ENCODE measurements at regions not wholly inside any gene's neighbourhood (a gene's known extent, or its start where the extent isn't known, plus 50 kb on each side); places are given as distances from the start of the nearest gene placed in this dataset.

- no peak overlapping the region for H2AFZ ChIP-seq (ENCODE audit: insufficient read depth, low read depth, low read length, poor library complexity, severe bottlenecking)
- Mint-ChIP-seq H3K4me1 (no peaks in the 10 kb centered on the region), H3K9me3 (peaks cover 0 to 10% (median 2%) of the 10 kb centered on the region in 7 donors), H3K36me3 (no peaks in the 10 kb centered on the region), H3K27ac (no peak overlapping the region), H3K4me3 (no peak overlapping the region), H3K27me3 (ENCODE audit: low read depth in 3 of 3) (peaks cover 0 to 2% (median 2%) of the 10 kb centered on the region in 3 donors)
- no peaks in the 10 kb centered on the region for H3K36me3 ChIP-seq (replicated peaks in 1 of 2; ENCODE audit: control insufficient read depth in 1 of 2, insufficient read depth in 2 of 2, low read length in 2 of 2)
- no peaks in the 10 kb centered on the region for H3K4me1 ChIP-seq (ENCODE audit: control insufficient read depth in 1 of 2, insufficient read depth in 2 of 2, low read length in 2 of 2)
- DNase-seq, result no peak
- H3K27me3 ChIP-seq (ENCODE audit: control insufficient read depth in 2 of 2, insufficient read depth in 2 of 2, low read length in 2 of 2), result no peaks in the 10 kb centered on the region
- TF ChIP-seq CTCF (IDR thresholded peaks at IDR 0.05), result no peak
- H3K9me3 ChIP-seq (replicated peaks in 1 of 2; ENCODE audit: control insufficient read depth in 1 of 2, insufficient read depth in 1 of 2, low read length in 2 of 2), result peaks cover 0 to 8% of the 10 kb centered on the region in 2 donors
- H3K4me2 ChIP-seq (replicated peaks; ENCODE audit: extremely low read depth, low read length, poor library complexity, severe bottlenecking), result no peak overlapping the region
- H3K4me3 ChIP-seq (replicated peaks in 1 of 3; ENCODE audit: low read depth in 2 of 3, low read length in 3 of 3), result no peak overlapping the region
- WGBS (ENCODE audit: insufficient coverage), result no CpG with 5 or more reads among the region's 1 CpG
- intact Hi-C loops (cut with micrococcal nuclease), result no loop called here
- no peak overlapping the region for H3K27ac ChIP-seq (ENCODE audit: low read depth in 1 of 2, low read length in 2 of 2)
- no peak overlapping the region for H3K9ac ChIP-seq (ENCODE audit: insufficient read depth, low read length, poor library complexity, severe bottlenecking)
- no peaks in the 10 kb centered on the region for H4K20me1 ChIP-seq (ENCODE audit: insufficient read depth, low read length)
- no peaks in the 10 kb centered on the region for H3K79me2 ChIP-seq (ENCODE audit: insufficient read depth, low read length)
Observed at GRCh38 chrX:94256396-94256795, 582.4 kb downstream of the FAM133A start.

- Histone ChIP-seq H3K4me1 (ENCODE audit: control insufficient read depth in 1 of 2, insufficient read depth in 2 of 2, low read length in 2 of 2) (no peaks in the 10 kb centered on the region), H3K4me3 (replicated peaks in 1 of 3; ENCODE audit: low read depth in 2 of 3, low read length in 3 of 3) (no peak overlapping the region), H2AFZ (ENCODE audit: insufficient read depth, low read depth, low read length, poor library complexity, severe bottlenecking) (no peak overlapping the region), H3K36me3 (replicated peaks in 1 of 2; ENCODE audit: control insufficient read depth in 1 of 2, insufficient read depth in 2 of 2, low read length in 2 of 2) (no peaks in the 10 kb centered on the region), H3K9me3 (replicated peaks in 1 of 2; ENCODE audit: control insufficient read depth in 1 of 2, insufficient read depth in 1 of 2, low read length in 2 of 2) (no peaks in the 10 kb centered on the region), H4K20me1 (ENCODE audit: insufficient read depth, low read length) (no peaks in the 10 kb centered on the region), H3K27ac (ENCODE audit: low read depth in 1 of 2, low read length in 2 of 2) (no peak overlapping the region), H3K9ac (ENCODE audit: insufficient read depth, low read length, poor library complexity, severe bottlenecking) (no peak overlapping the region), H3K79me2 (ENCODE audit: insufficient read depth, low read length) (no peaks in the 10 kb centered on the region), H3K27me3 (ENCODE audit: control insufficient read depth in 2 of 2, insufficient read depth in 2 of 2, low read length in 2 of 2) (no peaks in the 10 kb centered on the region), H3K4me2 (replicated peaks; ENCODE audit: extremely low read depth, low read length, poor library complexity, severe bottlenecking) (no peak overlapping the region)
- Mint-ChIP-seq H3K36me3 (no peaks in the 10 kb centered on the region), H3K4me1 (no peaks in the 10 kb centered on the region), H3K9me3 (peaks cover 0 to 2% (median 1%) of the 10 kb centered on the region in 7 donors), H3K27me3 (ENCODE audit: low read depth in 3 of 3) (peaks cover 0 to 2% (median 0%) of the 10 kb centered on the region in 3 donors), H3K27ac (no peak overlapping the region), H3K4me3 (no peak overlapping the region)
- no peak for TF ChIP-seq CTCF (IDR thresholded peaks at IDR 0.05)
- intact Hi-C loops (cut with micrococcal nuclease), result no loop called here
- WGBS (ENCODE audit: insufficient coverage), result no CpG with 5 or more reads among the region's 1 CpG
- no peak for DNase-seq
Observed at GRCh38 chrX:94265323-94265722, 591.3 kb downstream of the FAM133A start.

Measured in CD14-positive monocyte (primary cell).